H1 (cell line): ENCODE measurements at regions not wholly inside any gene's neighbourhood (a gene's known extent, or its start where the extent isn't known, plus 50 kb on each side); places are given as distances from the start of the nearest gene placed in this dataset.

Experiments used
- CTCF ChIA-PET: fragments of 300-600 bp; sonication (Branson Sonifier 250); formaldehyde crosslinking; loops from one replicate; lab custom pipeline; 2021; ENCODE audit not compliant: partially characterized antibody; lab: Charles Lee
- POLR2A ChIA-PET: fragments of 300-600 bp; sonication (Branson Sonifier 250); formaldehyde crosslinking; loops from one replicate; lab custom pipeline; 2021; ENCODE audit warnings: inconsistent platforms; ENCODE audit not compliant: partially characterized antibody; lab: Charles Lee
- DNase-seq, 2 experiments: peaks; one replicate each; pipeline versions ENCODE4 v3.0.0 to v3.0.0-alpha.2; 2010 to 2022; ENCODE audit warnings: low spot score in 2 of 2, low read depth in 1 of 2, mixed read lengths in 1 of 2
- FAIRE-seq: peaks from 2 replicates; lab custom pipeline; 2011; peaks lifted over from hg19 to GRCh38; lab: Jason Lieb, UNC
- H2AFZ ChIP-seq: 2 replicates; pipeline ENCODE4 v1.8.1; 2012; ENCODE audit warnings: low read length, inconsistent platforms
- H2AK5ac ChIP-seq: 2 replicates; pipeline ENCODE4 v1.6.1; 2013; ENCODE audit warnings: low read depth, low read length
- H2BK120ac ChIP-seq: replicated peaks from 2 replicates; pipeline ENCODE3; 2013; ENCODE audit warnings: low read depth, low read length, inconsistent platforms
- H2BK12ac ChIP-seq: 2 replicates; pipeline ENCODE4 v1.6.1; 2013; ENCODE audit warnings: low read depth, low read length
- H2BK15ac ChIP-seq: 2 replicates; pipeline ENCODE4 v1.6.1; 2013; ENCODE audit warnings: low read length
- H2BK20ac ChIP-seq: 2 replicates; pipeline ENCODE4 v1.6.1; 2013; ENCODE audit warnings: low read length
- H2BK5ac ChIP-seq: 2 replicates; pipeline ENCODE4 v1.6.1; 2013; ENCODE audit warnings: low read depth, low read length
- H3K14ac ChIP-seq: 2 replicates; pipeline ENCODE4 v1.6.1; 2013; ENCODE audit warnings: inconsistent platforms; ENCODE audit not compliant: insufficient read length
- H3K18ac ChIP-seq: 2 replicates; pipeline ENCODE4 v1.6.1; 2013; ENCODE audit warnings: low read length; ENCODE audit errors: extremely low read depth
- H3K23ac ChIP-seq: 2 replicates; pipeline ENCODE4 v1.6.1; 2013; ENCODE audit warnings: inconsistent platforms; ENCODE audit not compliant: insufficient read length
- H3K23me2 ChIP-seq: 2 replicates; pipeline ENCODE4 v1.6.1; 2013; ENCODE audit warnings: low read depth, low read length
- H3K27ac ChIP-seq: 2 replicates; pipeline ENCODE4 v1.6.1; 2011; ENCODE audit warnings: low read depth, low read length, inconsistent platforms
- H3K27me3 ChIP-seq, 4 experiments: replicated peaks in 1 of 4; 1 replicate in 1 of 4; 2 replicates in 3 of 4; pipeline versions ENCODE4 v1.6.1 to v1.8.1; 2011 to 2013; ENCODE audit warnings: low read length in 3 of 4, mild to moderate bottlenecking in 3 of 4, inconsistent platforms in 2 of 4, mixed read lengths in 2 of 4, moderate library complexity in 1 of 4; ENCODE audit not compliant: control insufficient read depth in 3 of 4, insufficient read depth in 3 of 4; ENCODE audit errors: extremely low read depth in 1 of 4
- H3K36me3 ChIP-seq, 4 experiments: 2 replicates each; pipeline versions ENCODE4 v1.6.1 to v1.8.1; 2011 to 2013; ENCODE audit warnings: mild to moderate bottlenecking in 4 of 4, low read length in 3 of 4, moderate library complexity in 2 of 4, control low read depth in 1 of 4, inconsistent platforms in 1 of 4; ENCODE audit not compliant: insufficient read depth in 4 of 4, control insufficient read depth in 2 of 4
- H3K4ac ChIP-seq: replicated peaks from 2 replicates; pipeline ENCODE3; 2013; ENCODE audit warnings: low read length, low read depth, mixed read lengths, inconsistent platforms; ENCODE audit not compliant: insufficient read length
- H3K4me1 ChIP-seq, 4 experiments: replicated peaks in 1 of 4; 1 replicate in 1 of 4; 2 replicates in 3 of 4; pipeline versions ENCODE4 v1.6.1 to v1.8.1; 2011 to 2013; ENCODE audit warnings: low read length in 3 of 4, inconsistent platforms in 2 of 4, mixed read lengths in 1 of 4; ENCODE audit not compliant: insufficient read depth in 4 of 4, control insufficient read depth in 3 of 4
- H3K4me2 ChIP-seq, 2 experiments: 2 replicates each; pipeline versions ENCODE4 v1.6.1 to v1.8.1; 2011 to 2013; ENCODE audit warnings: low read depth in 2 of 2, low read length in 2 of 2, control low read depth in 1 of 2, inconsistent platforms in 1 of 2, mild to moderate bottlenecking in 1 of 2; ENCODE audit not compliant: insufficient read depth in 1 of 2
- H3K4me3 ChIP-seq, 4 experiments: fragments of 200-600, 300-600 bp in 1 of 4; sonication (generic), shearing (Covaris generic), sonication (Bioruptor Twin) in 1 of 4; 2 replicates each; pipeline versions ENCODE4 v1.5.1 to v1.8.1; 2011 to 2016; ENCODE audit warnings: low read length in 4 of 4, low read depth in 3 of 4, control low read depth in 2 of 4, inconsistent platforms in 2 of 4, mild to moderate bottlenecking in 2 of 4, mixed read lengths in 1 of 4, moderate library complexity in 1 of 4; ENCODE audit not compliant: insufficient read depth in 2 of 4; ENCODE audit errors: extremely low read depth in 1 of 4
- H3K56ac ChIP-seq: replicated peaks from 2 replicates; pipeline ENCODE3; 2013; ENCODE audit warnings: low read depth, mild to moderate bottlenecking, mixed read lengths, low read length, inconsistent platforms; ENCODE audit not compliant: insufficient read length
- H3K79me1 ChIP-seq: 2 replicates; pipeline ENCODE4 v1.6.1; 2013; ENCODE audit warnings: low read depth, low read length, control low read depth
- H3K79me2 ChIP-seq, 2 experiments: 2 replicates each; pipeline versions ENCODE4 v1.6.1 to v1.8.1; 2012 to 2013; ENCODE audit warnings: low read length in 2 of 2, mild to moderate bottlenecking in 2 of 2, inconsistent platforms in 1 of 2; ENCODE audit not compliant: insufficient read depth in 2 of 2, control insufficient read depth in 1 of 2
- H3K9ac ChIP-seq, 4 experiments: replicated peaks in 1 of 4; 1 replicate in 1 of 4; 2 replicates in 3 of 4; pipeline versions ENCODE4 v1.6.1 to v1.8.1; 2011 to 2013; ENCODE audit warnings: low read depth in 3 of 4, low read length in 3 of 4, control low read depth in 2 of 4, mild to moderate bottlenecking in 2 of 4, moderate library complexity in 2 of 4, inconsistent platforms in 1 of 4; ENCODE audit errors: extremely low read depth in 1 of 4
- H3K9me3 ChIP-seq, 2 experiments: 2 replicates each; pipeline versions ENCODE4 v1.6.1 to v1.8.1; 2012 to 2013; ENCODE audit warnings: mild to moderate bottlenecking in 2 of 2, moderate library complexity in 2 of 2, control low read depth in 1 of 2, inconsistent platforms in 1 of 2, low read depth in 1 of 2, low read length in 1 of 2, mixed read lengths in 1 of 2; ENCODE audit not compliant: insufficient read depth in 2 of 2
- H4K20me1 ChIP-seq, 2 experiments: replicated peaks in 1 of 2; 2 replicates each; pipeline versions ENCODE3 to v1.8.1; 2011 to 2013; ENCODE audit warnings: inconsistent platforms in 2 of 2, low read length in 2 of 2, mild to moderate bottlenecking in 1 of 2; ENCODE audit not compliant: insufficient read depth in 2 of 2, control insufficient read depth in 1 of 2
- H4K5ac ChIP-seq: 2 replicates; pipeline ENCODE4 v1.6.1; 2013; ENCODE audit warnings: low read length, low read depth, mixed read lengths, inconsistent platforms; ENCODE audit not compliant: insufficient read length
- H4K8ac ChIP-seq: 2 replicates; pipeline ENCODE4 v1.8.0; 2013; ENCODE audit warnings: mild to moderate bottlenecking, moderate library complexity, low read length, inconsistent platforms; ENCODE audit not compliant: insufficient read depth; ENCODE audit errors: extremely low read depth
- H4K91ac ChIP-seq: replicated peaks from 2 replicates; pipeline ENCODE3; 2013; ENCODE audit warnings: low read length, mixed read lengths, inconsistent platforms; ENCODE audit not compliant: insufficient read length
- CEBPB ChIP-seq: IDR thresholded peaks from 2 replicates; pipeline ENCODE4 v1.6.1; 2012; ENCODE audit warnings: low read depth, low read length
- POU5F1 ChIP-seq: IDR thresholded peaks from 2 replicates; pipeline ENCODE4 v1.6.1; 2011; ENCODE audit warnings: low read depth, mild to moderate bottlenecking, low read length, moderate library complexity
- TBP ChIP-seq: IDR thresholded peaks from 2 replicates; pipeline ENCODE4 v1.6.1; 2011; ENCODE audit warnings: low read depth, low read length, improper control_type of control experiment
- WGBS, 2 experiments: shearing (Covaris generic) in 1 of 2; methylation state at CpG; one replicate each; pipeline versions ENCODE4 v1.1.6 to v1.1.7; 2013 to 2015; ENCODE audit warnings: low lambda C conversion rate in 2 of 2, mixed read lengths in 2 of 2, inconsistent platforms in 1 of 2, low coverage in 1 of 2, missing lambda C conversion rate in 1 of 2; ENCODE audit not compliant: insufficient replicate concordance in 2 of 2, insufficient coverage in 1 of 2, insufficient read length in 1 of 2; ENCODE audit errors: extremely low coverage in 1 of 2, missing lambda C conversion rate in 1 of 2; 5-methylcytosine and 5-hydroxymethylcytosine counted together

GRCh38 chr7:18341756-18342155 is 153.8 kb upstream of the HDAC9 start:
- CTCF ChIA-PET: interaction anchor here (1.2 to 2.7 kb wide), 2 partner anchors 10 to 20 kb away, joined by 3 to 8 read pairs; no protein-coding TSS in a partner anchor
- H3K18ac ChIP-seq: no peak overlapping the region

More at GRCh38 chr7:18341756-18342155, 153.8 kb upstream of the HDAC9 start:
- POLR2A ChIA-PET: interaction anchor here (0.7 kb wide), 1 partner anchor 638 kb away, joined by 3 read pairs; no protein-coding TSS in a partner anchor
- Histone ChIP-seq H3K36me3 (no peaks in the 10 kb centered on the region), H3K27ac (no peak overlapping the region), H2AK5ac (no peak overlapping the region), H4K8ac (no peak overlapping the region), H3K79me2 (no peaks in the 10 kb centered on the region), H3K9me3 (no peaks in the 10 kb centered on the region), H3K23ac (no peak overlapping the region), H3K4me3 (no peak overlapping the region), H3K14ac (no peak overlapping the region), H3K4ac (no peak overlapping the region), H2BK5ac (no peak overlapping the region), H2BK20ac (no peak overlapping the region), H4K91ac (no peak overlapping the region), H2AFZ (no peak overlapping the region), H2BK12ac (no peak overlapping the region), H3K4me2 (no peak overlapping the region), H2BK120ac (no peak overlapping the region), H3K27me3 (no peaks in the 10 kb centered on the region)
- 98% methylated on average over 2 of the region's 2 CpGs; no CpG with 5 or more reads in 1 of the 2 experiments for WGBS, 2 experiments
- TF ChIP-seq TBP (no peak), CEBPB (no peak), POU5F1 (no peak)
- TF ChIP-seq, all 59 proteins: peak for 0
- Histone ChIP-seq H3K79me1 (no peaks in the 10 kb centered on the region), H4K20me1 (no peaks in the 10 kb centered on the region), H3K4me1 (no peaks in the 10 kb centered on the region), H4K5ac (no peak overlapping the region), H3K9ac (no peak overlapping the region), H2BK15ac (no peak overlapping the region), H3K56ac (no peak overlapping the region), H3K23me2 (no peaks in the 10 kb centered on the region)
- no peak for DNase-seq
- no peak for FAIRE-seq
